GM19438 (cell line): ENCODE measurements at regions not wholly inside any gene's neighbourhood (a gene's known extent, or its start where the extent isn't known, plus 50 kb on each side); places are given as distances from the start of the nearest gene placed in this dataset.

Experiments
- ATAC-seq: cut with Tn5 transposase; IDR thresholded peaks from one replicate; pipeline ENCODE4 v1.9.1; 2021; ENCODE audit warnings: low read depth; ENCODE audit not compliant: unreplicated experiment

GRCh38 chr3:178274711-178275110, 261.5 kb upstream of the KCNMB2 start:
- no peak for ATAC-seq

DNA sequence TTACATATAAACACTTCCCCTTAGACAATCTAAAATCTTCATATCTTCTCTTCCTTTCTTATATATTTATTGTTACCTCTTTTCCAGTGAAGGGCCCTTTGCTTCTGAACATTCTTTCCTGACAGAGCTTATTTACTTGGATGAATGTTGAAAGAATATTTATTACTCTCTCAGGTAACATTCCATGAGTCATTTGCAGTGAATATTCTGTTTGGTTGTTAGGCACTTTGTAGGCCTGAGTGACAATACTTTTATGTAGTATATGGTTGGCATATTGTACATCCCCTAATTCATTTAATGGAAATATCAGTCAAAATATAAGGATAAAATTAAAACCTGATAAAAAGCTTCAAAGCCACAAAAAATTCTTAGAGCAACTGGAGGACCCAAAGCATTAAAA, 260.9 kb upstream of the KCNMB2 start:
- ATAC-seq: no peak

DNA sequence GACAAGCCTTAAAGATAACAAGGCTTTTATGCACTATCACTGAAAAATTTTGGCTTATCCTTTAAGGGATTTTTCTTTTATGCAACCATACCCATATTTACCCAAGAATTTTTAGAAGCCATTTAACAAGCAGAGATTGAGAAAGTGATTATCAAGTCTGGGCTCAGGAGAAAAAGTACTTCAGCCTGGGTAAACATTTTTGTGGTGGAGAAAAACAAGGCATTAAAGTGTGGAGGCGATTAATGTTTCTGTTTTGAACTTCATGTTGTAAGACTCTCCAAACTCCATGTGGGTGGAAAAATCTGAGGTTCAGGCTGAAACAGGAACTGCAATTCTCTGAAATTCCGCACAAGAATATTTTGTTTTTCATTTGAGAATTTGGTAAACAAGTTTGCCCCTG, 260.4 kb upstream of the KCNMB2 start:
- no peak for ATAC-seq

- ATAC-seq: no peak
Measured at GRCh38 chr3:178277605-178278004, 258.6 kb upstream of the KCNMB2 start.

- no peak for ATAC-seq
Measured at GRCh38 chr3:178283561-178283960, 252.7 kb upstream of the KCNMB2 start.

- no peak for ATAC-seq
Measured at GRCh38 chr3:178284181-178284580, 252.1 kb upstream of the KCNMB2 start.

DNA sequence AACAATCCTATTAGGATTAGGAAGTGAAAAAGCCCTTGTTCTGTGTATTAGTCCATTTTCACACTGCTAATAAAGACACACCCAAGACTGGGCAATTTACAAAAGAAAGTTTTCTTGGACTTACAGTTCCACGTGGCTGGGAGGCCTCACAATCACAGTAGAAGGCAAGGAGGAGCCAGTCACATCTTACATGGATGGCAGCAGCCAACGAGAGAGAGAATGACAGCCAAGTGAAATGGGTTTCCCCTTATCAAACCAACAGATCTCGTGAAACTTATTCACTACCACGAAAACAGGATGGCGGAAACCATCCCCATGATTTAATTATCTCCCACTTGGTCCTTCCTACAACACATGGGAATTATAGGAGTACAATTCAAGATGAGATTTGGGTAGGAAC, 248.2 kb upstream of the KCNMB2 start:
- ATAC-seq: no peak

GRCh38 chr3:178289544-178290160, 246.6 kb upstream of the KCNMB2 start:
- ATAC-seq: no peak

DNA sequence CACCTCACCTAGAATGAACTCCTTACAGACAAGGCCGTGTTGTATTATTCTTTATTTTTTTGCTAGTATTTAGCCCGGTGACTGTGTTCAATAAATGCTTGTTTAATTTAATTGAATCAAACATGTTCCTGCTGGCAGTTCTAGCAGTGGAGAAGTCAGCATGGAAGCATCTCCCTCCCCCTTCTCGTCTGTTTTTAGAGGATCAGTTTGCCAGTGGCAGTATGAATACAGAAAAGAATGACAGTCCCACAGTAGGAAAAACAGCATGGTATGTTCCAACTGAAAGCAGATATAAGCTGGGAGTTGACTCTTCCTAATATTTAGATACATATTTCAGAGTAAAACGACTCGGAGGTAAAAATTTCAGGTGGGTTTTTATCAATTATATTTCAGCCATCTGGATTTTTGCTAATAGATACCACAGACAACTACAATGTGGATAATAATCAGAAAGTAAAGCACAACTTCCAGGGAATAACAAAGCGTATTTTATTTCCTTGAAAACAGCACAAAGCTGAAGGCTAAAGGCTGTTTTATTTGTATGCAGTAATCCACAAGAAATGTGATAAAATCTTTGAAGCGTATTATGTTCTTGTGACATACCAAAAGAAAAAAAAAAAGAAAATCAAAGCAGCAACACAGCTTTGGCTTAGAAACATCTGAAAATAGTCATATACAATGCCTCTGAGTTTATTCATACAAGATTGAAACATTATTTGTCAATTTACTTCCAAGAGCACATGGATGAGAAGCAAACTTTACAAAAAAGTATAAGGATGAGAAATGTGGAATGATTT, 244.5 kb upstream of the KCNMB2 start:
- no peak for ATAC-seq

DNA sequence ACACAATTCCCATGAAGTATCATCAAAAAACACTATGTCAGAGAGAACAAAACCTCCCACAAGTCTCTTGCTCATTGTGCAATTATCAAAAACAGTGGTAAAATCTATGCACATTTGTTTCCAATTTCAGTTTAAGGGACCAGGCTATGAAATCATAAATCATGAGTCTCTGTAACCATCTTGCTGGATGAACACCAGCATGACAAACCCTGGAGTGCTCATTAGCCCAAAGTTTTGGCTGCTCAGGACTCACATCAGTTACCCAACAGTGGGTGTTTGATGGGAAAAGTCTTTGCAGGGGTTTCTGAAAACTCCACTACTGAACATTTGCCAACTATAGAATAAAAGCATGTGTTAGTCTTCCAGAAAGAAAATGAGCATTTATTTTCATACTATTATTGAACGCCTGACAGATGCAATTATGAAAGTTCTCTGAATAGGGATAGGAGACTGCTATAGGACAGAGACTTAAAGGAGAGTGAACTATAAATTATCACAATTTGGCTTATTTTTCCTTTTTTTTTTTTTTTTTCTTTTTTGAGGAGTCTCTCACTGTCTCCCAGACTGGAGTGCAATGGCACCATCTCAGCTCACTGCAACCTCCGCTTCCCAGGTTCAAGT, 240.8 kb upstream of the KCNMB2 start:
- ATAC-seq: no peak

GRCh38 chr3:178297199-178297598, 239.0 kb upstream of the KCNMB2 start:
- no peak for ATAC-seq

DNA sequence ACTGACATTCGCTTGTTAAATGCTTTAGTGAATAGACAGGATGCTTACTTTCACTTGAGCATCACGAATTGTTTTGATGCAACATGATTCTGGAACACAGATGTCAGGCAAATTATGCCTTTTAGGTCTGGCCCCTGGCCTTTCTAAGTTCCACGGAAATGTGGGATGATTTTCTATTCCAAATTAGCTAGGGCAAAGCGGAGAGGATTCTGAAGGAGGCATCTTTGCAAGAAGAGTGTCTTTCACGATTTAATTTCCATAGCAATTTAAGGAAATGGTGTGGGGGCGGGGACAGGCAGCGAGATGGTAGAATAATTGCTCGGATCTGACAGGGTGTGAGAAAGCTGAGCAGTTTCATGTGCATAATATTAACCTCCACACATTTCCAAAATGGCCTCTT, 238.5 kb upstream of the KCNMB2 start:
- ATAC-seq: no peak

DNA sequence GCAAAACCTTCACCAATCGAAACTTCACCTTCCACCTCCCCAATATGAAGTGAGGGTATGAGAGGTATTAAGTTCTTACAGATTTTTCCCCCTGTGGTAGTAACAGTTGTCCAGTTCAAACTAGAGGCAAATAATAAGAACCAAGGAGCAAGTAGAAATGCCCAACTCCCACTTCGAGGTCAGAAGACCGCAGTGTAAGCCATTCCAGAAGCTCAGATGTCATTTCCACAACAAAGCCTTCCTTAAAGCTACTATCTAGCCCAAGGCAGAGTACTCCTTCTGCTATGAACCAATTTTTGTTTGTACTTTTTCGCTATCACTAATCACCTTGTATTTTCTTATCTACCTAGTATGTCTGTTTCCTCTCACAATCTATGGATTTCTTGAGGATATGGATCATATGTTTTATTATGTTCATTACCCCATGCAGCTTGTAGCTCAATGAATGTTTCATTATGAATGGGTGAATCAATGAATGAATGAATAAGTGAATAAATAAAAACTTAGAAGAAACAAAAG, 235.7 kb upstream of the KCNMB2 start:
- ATAC-seq: no peak

GRCh38 chr3:178302966-178303930, 233.0 kb upstream of the KCNMB2 start:
- no peak for ATAC-seq

DNA sequence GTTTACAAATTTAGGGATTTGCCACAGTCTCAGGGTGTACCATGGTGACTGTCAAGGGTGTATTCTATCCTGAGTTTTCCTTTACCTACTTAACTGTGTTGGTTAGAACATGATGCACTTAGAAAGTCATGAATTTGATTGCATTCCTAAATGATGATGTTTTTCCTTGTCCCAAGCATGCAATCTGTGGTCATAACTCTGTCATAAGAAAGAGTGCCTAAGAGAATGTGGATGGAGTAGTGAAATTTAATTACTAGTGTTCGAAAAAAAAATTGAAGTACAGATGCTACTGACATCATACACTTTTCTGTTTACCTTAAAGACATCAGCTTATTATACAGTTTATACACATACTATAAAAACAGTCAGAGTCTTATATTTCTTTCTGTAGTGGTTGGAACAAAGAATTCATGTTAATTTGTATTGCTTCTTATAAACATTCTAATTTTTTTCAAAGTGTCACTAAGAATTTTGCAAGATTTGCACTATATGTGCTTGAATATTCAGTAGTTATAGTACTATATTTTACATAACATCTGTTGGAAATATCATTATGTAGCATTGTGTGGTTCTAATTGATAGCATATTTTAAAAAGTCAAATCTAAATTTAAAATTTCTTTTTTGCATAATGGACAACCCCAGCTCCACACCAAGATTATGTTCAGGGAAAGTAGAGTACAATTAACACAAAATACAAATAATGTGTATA, 231.3 kb upstream of the KCNMB2 start:
- ATAC-seq: no peak

GRCh38 chr3:178306432-178307115, 229.7 kb upstream of the KCNMB2 start:
- ATAC-seq: no peak

- ATAC-seq: no peak
Measured at GRCh38 chr3:178308771-178309170, 227.5 kb upstream of the KCNMB2 start.

DNA sequence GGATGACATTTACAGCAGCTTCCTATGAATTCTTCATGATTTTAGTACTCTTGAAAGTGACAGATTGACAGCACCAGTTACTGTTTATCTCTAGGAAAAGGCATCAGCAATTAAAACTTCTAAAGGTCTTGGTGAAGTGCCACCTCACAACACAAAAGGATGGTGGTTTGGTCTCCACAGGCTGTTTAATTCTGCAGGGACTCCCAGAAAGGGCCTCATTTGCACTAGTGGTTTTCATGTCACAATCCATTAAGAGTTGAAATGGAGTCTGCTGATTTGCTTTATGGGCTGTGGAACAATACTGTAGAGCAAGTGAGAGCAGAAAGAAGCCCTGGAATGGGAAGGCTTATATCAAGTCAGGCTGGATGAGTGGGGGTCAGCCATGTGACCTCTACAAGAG, 225.3 kb upstream of the KCNMB2 start:
- ATAC-seq: no peak

DNA sequence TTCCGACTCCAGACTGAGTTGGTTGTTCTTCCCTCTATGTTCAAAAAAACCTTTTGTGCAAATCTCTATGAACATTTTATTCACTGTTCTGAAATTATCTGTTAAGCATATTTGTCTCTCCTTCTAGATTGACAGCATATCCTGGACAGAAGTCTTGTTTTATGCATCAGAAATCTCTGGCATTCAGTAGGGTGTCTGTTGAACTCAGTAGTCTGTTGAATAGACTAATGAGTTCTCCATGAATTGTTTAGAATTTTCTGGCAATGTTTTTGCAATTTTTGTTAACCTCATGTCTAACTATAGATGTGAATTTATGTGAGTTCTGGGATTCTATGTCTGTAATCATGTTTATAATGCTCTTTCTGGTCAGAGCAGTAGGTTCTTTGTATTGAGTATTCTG, 222.5 kb upstream of the KCNMB2 start:
- ATAC-seq: no peak
